PC-9 (cell line): ENCODE measurements at regions not wholly inside any gene's neighbourhood (a gene's known extent, or its start where the extent isn't known, plus 50 kb on each side); places are given as distances from the start of the nearest gene placed in this dataset.

Experiments used
- BruUV-seq: library from RNA; stranded (reverse); fragments of 400-500 nt; replicated peaks from 2 replicates; lab custom pipeline; 2021; lab: Mats Ljungman, UMichigan
- CTCF ChIA-PET: fragments of 300-600 bp; sonication (Branson Sonifier 250); formaldehyde crosslinking; loops from one replicate; lab custom pipeline; 2022; ENCODE audit warnings: antibody characterized with exemption; lab: Charles Lee
- POLR2A ChIA-PET: fragments of 300-600 bp; sonication (Branson Sonifier 250); formaldehyde crosslinking; loops from one replicate; lab custom pipeline; 2022; ENCODE audit warnings: antibody characterized with exemption; ENCODE audit not compliant: unreplicated experiment; lab: Charles Lee
- DNase-seq, 2 experiments: peaks; one replicate each; pipeline versions ENCODE4 v3.0.0 to v3.0.0-alpha.2; 2015 to 2022; ENCODE audit warnings: mixed read lengths in 1 of 2
- H2AFZ ChIP-seq: fragments of 200-600 bp; sonication (generic); 2 replicates; pipeline ENCODE4 v1.8.1; 2017; ENCODE audit warnings: antibody characterized with exemption
- H3F3A ChIP-seq: fragments of 200-600 bp; sonication (generic); 2 replicates; pipeline ENCODE4 v1.8.1; 2017; ENCODE audit warnings: antibody characterized with exemption, mild to moderate bottlenecking, low read depth; ENCODE audit not compliant: insufficient read depth
- H3K27ac ChIP-seq: fragments of 200-600 bp; sonication (generic); 2 replicates; pipeline ENCODE4 v1.6.1; 2016; ENCODE audit warnings: mixed run types
- H3K27me3 ChIP-seq: fragments of 200-600 bp; sonication (generic); 2 replicates; pipeline ENCODE4 v1.6.1; 2016; ENCODE audit warnings: low read depth, mixed run types; ENCODE audit not compliant: insufficient read depth
- H3K36me3 ChIP-seq: fragments of 200-600 bp; sonication (generic); 2 replicates; pipeline ENCODE4 v1.6.1; 2016; ENCODE audit warnings: low read depth, mixed run types
- H3K4me1 ChIP-seq: fragments of 200-600 bp; sonication (generic); replicated peaks from 2 replicates; pipeline ENCODE4 v1.6.1; 2016; ENCODE audit warnings: mixed run types; ENCODE audit not compliant: insufficient read depth
- H3K4me2 ChIP-seq: fragments of 200-600 bp; sonication (generic); 2 replicates; pipeline ENCODE4 v1.6.1; 2017; ENCODE audit warnings: mixed run types
- H3K4me3 ChIP-seq: fragments of 200-600 bp; sonication (generic); 2 replicates; pipeline ENCODE4 v1.6.1; 2016; ENCODE audit warnings: mixed run types
- H3K79me2 ChIP-seq: fragments of 200-600 bp; sonication (generic); 2 replicates; pipeline ENCODE4 v1.6.1; 2017; ENCODE audit warnings: low read depth, mixed run types
- H3K9me2 ChIP-seq: fragments of 200-600 bp; sonication (generic); 2 replicates; pipeline ENCODE4 v1.8.1; 2017; ENCODE audit warnings: mild to moderate bottlenecking; ENCODE audit not compliant: insufficient read depth
- H3K9me3 ChIP-seq: fragments of 200-600 bp; sonication (generic); 2 replicates; pipeline ENCODE4 v1.8.1; 2016; ENCODE audit warnings: low read depth; ENCODE audit not compliant: insufficient read depth
- H4K20me1 ChIP-seq: fragments of 200-600 bp; sonication (generic); 2 replicates; pipeline ENCODE4 v1.8.1; 2017; ENCODE audit not compliant: insufficient read depth
- CTCF ChIP-seq: fragments of 200-600 bp; sonication (generic); conservative IDR thresholded peaks from 2 replicates; pipeline ENCODE4 v1.6.1; 2017; ENCODE audit warnings: mixed run types, antibody characterized with exemption, mild to moderate bottlenecking, moderate library complexity
- EZH2 ChIP-seq: fragments of 200-600 bp; sonication (generic); IDR thresholded peaks from 2 replicates; pipeline ENCODE4 v1.8.0; 2017; ENCODE audit warnings: antibody characterized with exemption, low read depth
- intact Hi-C: fragments of 100-400 bp; cut with micrococcal nuclease; formaldehyde crosslinking; loops from one replicate; pipeline ENCODE4 v1.10.0; 2022; ENCODE audit not compliant: unreplicated experiment

GRCh38 chr3:118666-119065, 77.9 kb upstream of the CHL1 start:
- ChIA-PET CTCF (no interaction called here), POLR2A (no interaction called here)

GRCh38 chr3:123341-123740, 73.2 kb upstream of the CHL1 start:
- H2AFZ ChIP-seq: no peak overlapping the region
- H3F3A ChIP-seq: no peaks in the 10 kb centered on the region
- no peaks in the 10 kb centered on the region for H3K36me3 ChIP-seq
- intact Hi-C loops: no loop called here
- no peaks in the 10 kb centered on the region for H3K9me2 ChIP-seq
- POLR2A ChIA-PET: no interaction called here
- H4K20me1 ChIP-seq: no peaks in the 10 kb centered on the region
- no peak overlapping the region for H3K27ac ChIP-seq
- H3K4me3 ChIP-seq: no peak overlapping the region
- no peaks in the 10 kb centered on the region for H3K9me3 ChIP-seq
- no peaks in the 10 kb centered on the region for H3K79me2 ChIP-seq
- H3K4me2 ChIP-seq: no peak overlapping the region
- TF ChIP-seq CTCF (no peak), EZH2 (no peak)
- BruUV-seq: no TSS peak
- DNase-seq: no peak
- H3K27me3 ChIP-seq: no peaks in the 10 kb centered on the region
- no peaks in the 10 kb centered on the region for H3K4me1 ChIP-seq
- CTCF ChIA-PET: interaction anchor here (0.5 kb wide), 1 partner anchor 1142 kb away, joined by 3 read pairs; no protein-coding TSS in a partner anchor

More at GRCh38 chr3:118666-119065, 77.9 kb upstream of the CHL1 start:
- no peaks in the 10 kb centered on the region for H3K9me2 ChIP-seq
- no peak for DNase-seq
- H3K27ac ChIP-seq: no peak overlapping the region
- no peak overlapping the region for H3K4me2 ChIP-seq
- no peaks in the 10 kb centered on the region for H3K36me3 ChIP-seq
- H3K4me1 ChIP-seq: no peaks in the 10 kb centered on the region
- no peaks in the 10 kb centered on the region for H3K27me3 ChIP-seq
- TF ChIP-seq CTCF: no peak
- TF ChIP-seq EZH2: no peak
- intact Hi-C loops: no loop called here
- H3K4me3 ChIP-seq: no peak overlapping the region
- H3K79me2 ChIP-seq: no peaks in the 10 kb centered on the region
- no peak overlapping the region for H2AFZ ChIP-seq
- H3K9me3 ChIP-seq: no peaks in the 10 kb centered on the region
- BruUV-seq: no TSS peak
- no peaks in the 10 kb centered on the region for H4K20me1 ChIP-seq
- no peaks in the 10 kb centered on the region for H3F3A ChIP-seq

- H3K79me2 ChIP-seq: no peaks in the 10 kb centered on the region
- no peak overlapping the region for H2AFZ ChIP-seq
- no peaks in the 10 kb centered on the region for H3K4me1 ChIP-seq
- no peaks in the 10 kb centered on the region for H3F3A ChIP-seq
- ChIA-PET POLR2A (interaction anchor here (0.6 kb wide), 1 partner anchor 25 kb away, joined by 3 read pairs; no protein-coding TSS in a partner anchor), CTCF (no interaction called here)
- H3K4me3 ChIP-seq: no peak overlapping the region
- no peaks in the 10 kb centered on the region for H4K20me1 ChIP-seq
- H3K36me3 ChIP-seq: no peaks in the 10 kb centered on the region
- no peak overlapping the region for H3K27ac ChIP-seq
- intact Hi-C loops: no loop called here
- no peak for TF ChIP-seq EZH2
- no peak for TF ChIP-seq CTCF
- no peaks in the 10 kb centered on the region for H3K27me3 ChIP-seq
- no peaks in the 10 kb centered on the region for H3K9me2 ChIP-seq
- BruUV-seq: no TSS peak
- no peak for DNase-seq
- H3K9me3 ChIP-seq: no peaks in the 10 kb centered on the region
- no peak overlapping the region for H3K4me2 ChIP-seq
These were observed 71.9 kb upstream of the CHL1 start for GRCh38 chr3:124557-125179.
